ENCODE measurements at regions not wholly inside any gene's neighbourhood (a gene's known extent, or its start where the extent isn't known, plus 50 kb on each side); places are given as distances from the start of the nearest gene placed in this dataset.

DNA sequence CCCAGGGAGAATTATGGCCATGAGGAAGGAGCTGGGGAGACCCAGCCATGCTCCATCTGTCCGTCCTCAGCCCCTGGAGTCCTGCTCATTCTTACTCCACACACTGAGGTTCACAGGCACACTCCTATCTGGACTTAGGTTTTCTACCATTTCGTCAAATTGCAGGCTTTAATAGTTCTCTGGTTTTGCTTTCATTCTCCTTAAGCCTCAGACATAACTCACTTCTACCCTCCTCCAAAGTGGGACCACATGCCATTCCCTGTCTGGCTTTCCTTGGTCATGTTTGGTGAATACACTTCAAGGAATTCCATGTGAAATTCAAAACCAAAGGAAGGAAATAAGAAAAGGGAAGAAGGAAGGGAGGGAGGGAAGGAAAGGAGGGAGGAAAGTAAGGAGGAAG is 115.7 kb downstream of the CMPK2 start:
- DNase-seq (ENCODE audit: low read depth, low spot score): no peak
- Histone ChIP-seq H3K27ac (ENCODE audit: low read length) (no peak overlapping the region), H3K27me3 (ENCODE audit: control insufficient read depth, insufficient read depth, low read length) (no peaks in the 10 kb centered on the region), H3K36me3 (ENCODE audit: control insufficient read depth, insufficient read depth, low read length) (no peaks in the 10 kb centered on the region), H3K4me1 (ENCODE audit: control insufficient read depth, insufficient read depth, low read length) (no peaks in the 10 kb centered on the region), H3K9me3 (ENCODE audit: control insufficient read depth, insufficient read depth, low read depth, low read length) (no peaks in the 10 kb centered on the region), H3K4me3 (ENCODE audit: low read depth in 2 of 2, low read length in 2 of 2) (no peak overlapping the region; a peak in 1 of 4 replicates)
- BruUV-seq (replicated peaks): no TSS peak
- TF ChIP-seq SIN3A (IDR thresholded peaks at IDR 0.05; ENCODE audit: borderline replicate concordance, insufficient read depth, low read depth, low read length) (no peak), REST (IDR thresholded peaks at IDR 0.05; ENCODE audit: insufficient read depth in 1 of 2, low read depth in 2 of 2, low read length in 1 of 2) (no peak), TCF7L2 (IDR thresholded peaks at IDR 0.05; ENCODE audit: low read depth, low read length) (no peak), CTCF (IDR thresholded peaks at IDR 0.05) (no peak)
- intact Hi-C loops (cut with micrococcal nuclease; ENCODE audit: unreplicated experiment): no loop called here
- ChIA-PET CTCF (no interaction called here), POLR2A (no interaction called here)
- in situ Hi-C loops (cut with HindIII; ENCODE audit: low pct_unique_long_range_greater_than_20kb, low sequenced_read_pairs): no loop called here
- ATAC-seq: no peak

DNA sequence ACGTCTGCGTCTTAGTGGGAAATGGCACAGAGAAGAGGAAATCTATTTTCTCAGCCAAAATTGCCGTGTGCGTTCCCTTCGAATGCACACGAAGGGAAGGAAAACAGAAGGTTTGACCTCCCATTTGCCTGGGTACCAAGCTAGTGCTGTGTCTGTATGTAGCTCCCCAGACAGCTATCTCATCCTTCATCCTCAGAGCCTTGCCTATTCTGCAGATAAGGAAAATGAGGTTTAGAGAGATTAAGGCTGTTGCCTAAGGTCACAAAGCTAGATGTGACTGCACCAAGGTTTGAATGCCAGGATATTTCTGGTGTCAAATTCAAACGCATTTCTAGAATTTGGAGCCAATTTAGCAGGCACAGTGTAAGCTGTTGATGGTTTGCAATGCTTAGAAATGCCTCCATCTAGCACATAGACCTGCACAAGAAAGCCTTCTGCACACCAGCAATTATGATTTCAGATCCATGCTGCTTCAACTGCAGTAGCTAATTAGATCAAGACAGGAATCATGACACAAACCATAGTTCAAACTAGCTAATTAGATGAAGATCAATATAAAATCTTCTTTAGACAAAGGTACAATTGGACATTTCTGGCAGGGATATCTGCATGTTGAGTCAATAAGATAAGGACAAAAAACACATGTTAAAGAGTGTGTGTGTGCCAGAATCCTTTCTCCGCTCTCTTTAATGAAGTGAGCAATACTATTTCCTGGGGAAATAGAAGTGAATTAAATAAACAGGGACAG is 115.1 kb downstream of the CMPK2 start:
- ChIA-PET CTCF (no interaction called here), POLR2A (no interaction called here)
- in situ Hi-C loops (cut with HindIII; ENCODE audit: low pct_unique_long_range_greater_than_20kb, low sequenced_read_pairs): no loop called here
- ATAC-seq (no peak), DNase-seq (ENCODE audit: low read depth, low spot score) (no peak)
- Histone ChIP-seq H3K27ac (ENCODE audit: low read length) (no peak overlapping the region), H3K27me3 (ENCODE audit: control insufficient read depth, insufficient read depth, low read length) (no peaks in the 10 kb centered on the region), H3K36me3 (ENCODE audit: control insufficient read depth, insufficient read depth, low read length) (no peaks in the 10 kb centered on the region), H3K4me1 (ENCODE audit: control insufficient read depth, insufficient read depth, low read length) (no peaks in the 10 kb centered on the region), H3K9me3 (ENCODE audit: control insufficient read depth, insufficient read depth, low read depth, low read length) (no peaks in the 10 kb centered on the region), H3K4me3 (ENCODE audit: low read depth in 2 of 2, low read length in 2 of 2) (no peak overlapping the region; a peak in 1 of 4 replicates)
- intact Hi-C loops (cut with micrococcal nuclease; ENCODE audit: unreplicated experiment): no loop called here
- no peak for TF ChIP-seq CTCF (IDR thresholded peaks at IDR 0.05)
- TF ChIP-seq SIN3A (IDR thresholded peaks at IDR 0.05; ENCODE audit: borderline replicate concordance, insufficient read depth, low read depth, low read length): no peak
- no peak for TF ChIP-seq TCF7L2 (IDR thresholded peaks at IDR 0.05; ENCODE audit: low read depth, low read length)
- no peak for TF ChIP-seq POLR2AphosphoS5 (IDR thresholded peaks at IDR 0.05; ENCODE audit: low read depth, low read length)
- TF ChIP-seq REST (IDR thresholded peaks at IDR 0.05; ENCODE audit: insufficient read depth in 1 of 2, low read depth in 2 of 2, low read length in 1 of 2): no peak
- no TSS peak for BruUV-seq (replicated peaks)
